A549 (cell line): ENCODE measurements at regions not wholly inside any gene's neighbourhood (a gene's known extent, or its start where the extent isn't known, plus 50 kb on each side); places are given as distances from the start of the nearest gene placed in this dataset.

Source experiments
- ATAC-seq, 2 experiments: fragments of 200-7000 bp in 1 of 2; fragments of >200 bp in 1 of 2; cut with Nextera tagmentation in 1 of 2; cut with Tn5 transposase in 1 of 2; 3 replicates each; pipeline versions ENCODE4 v1.8.0 to v1.9.1; 2018 to 2020; ENCODE audit warnings: mild to moderate bottlenecking in 1 of 2, moderate library complexity in 1 of 2
- CTCF ChIA-PET: fragments of 300-600 bp; sonication (Branson Sonifier 250); formaldehyde crosslinking; extraction: SDS; loops from one replicate; lab custom pipeline; 2021; ENCODE audit warnings: antibody characterized with exemption, inconsistent platforms; lab: Yijun Ruan, JAX
- POLR2A ChIA-PET: fragments of 350-600 bp; formaldehyde crosslinking; extraction: SDS; loops from one replicate; lab custom pipeline; 2021; ENCODE audit warnings: antibody characterized with exemption, inconsistent platforms; lab: Yijun Ruan, JAX
- DNase-seq, 2 experiments: peaks; one replicate each; pipeline versions ENCODE4 v3.0.0 to v3.0.0-alpha.2; 2011 to 2016; ENCODE audit warnings: low read depth in 1 of 2, low spot score in 1 of 2
- FAIRE-seq: peaks from 2 replicates; lab custom pipeline; 2011; peaks lifted over from hg19 to GRCh38; lab: Jason Lieb, UNC
- H3K27ac ChIP-seq, 2 experiments: fragments of >200 bp; sonication (Bioruptor Twin); formaldehyde crosslinking; 3 replicates each; pipeline ENCODE4 v1.5.1; 2016 to 2017
- H3K4me1 ChIP-seq: fragments of >200 bp; sonication (Bioruptor Twin); formaldehyde crosslinking; 3 replicates; pipeline ENCODE4 v1.6.1; 2016
- H3K4me2 ChIP-seq: fragments of >200 bp; sonication (Bioruptor Twin); formaldehyde crosslinking; 3 replicates; pipeline ENCODE4 v1.6.1; 2016
- H3K4me3 ChIP-seq: fragments of >200 bp; sonication (Bioruptor Twin); formaldehyde crosslinking; 3 replicates; pipeline ENCODE4 v1.5.1; 2016
- H3K9me3 ChIP-seq: fragments of >200 bp; sonication (Bioruptor Twin); formaldehyde crosslinking; 3 replicates; pipeline ENCODE4 v1.6.1; 2016
- BHLHE40 ChIP-seq: IDR thresholded peaks from 2 replicates; pipeline ENCODE4 v1.6.1; 2012; ENCODE audit warnings: low read depth, low read length, inconsistent platforms
- CBX2 ChIP-seq: fragments of 200-600 bp; sonication (generic); IDR thresholded peaks from 2 replicates; pipeline ENCODE4 v1.6.1; 2016; ENCODE audit warnings: low read depth, mild to moderate bottlenecking, borderline replicate concordance
- CBX8 ChIP-seq: fragments of 200-600 bp; sonication (generic); IDR thresholded peaks from 2 replicates; pipeline ENCODE4 v1.6.1; 2016
- CHD2 ChIP-seq: fragments of 150-350 bp; IDR thresholded peaks from 2 replicates; pipeline ENCODE4 v1.6.1; 2014; ENCODE audit warnings: low read length; ENCODE audit not compliant: partially characterized antibody
- EP300 ChIP-seq, 2 experiments: fragments of >200 bp; sonication (Bioruptor Twin); formaldehyde crosslinking; IDR thresholded peaks; 2 replicates in 1 of 2; 3 replicates in 1 of 2; pipeline ENCODE4 v1.6.1; 2016 to 2017
- FOSL2 ChIP-seq, 2 experiments: fragments of 450-650 bp in 1 of 2; fragments of >200 bp in 1 of 2; sonication (Bioruptor Twin) in 1 of 2; formaldehyde crosslinking; IDR thresholded peaks; 2 replicates each; pipeline versions ENCODE4 v1.5.0 to v1.6.1; 2016 to 2020; ENCODE audit warnings: mild to moderate bottlenecking in 1 of 2, moderate library complexity in 1 of 2
- KDM5A ChIP-seq: fragments of 200-600 bp; sonication (generic); IDR thresholded peaks from 2 replicates; pipeline ENCODE4 v1.6.1; 2016; ENCODE audit warnings: antibody characterized with exemption, mild to moderate bottlenecking
- MAFK ChIP-seq: fragments of 450-650 bp; IDR thresholded peaks from 2 replicates; pipeline ENCODE4 v1.6.1; 2014; ENCODE audit not compliant: partially characterized antibody
- MYC ChIP-seq: IDR thresholded peaks from 2 replicates; pipeline ENCODE4 v1.6.1; 2012; ENCODE audit warnings: mild to moderate bottlenecking, inconsistent platforms, low read length, improper control_type of control experiment, borderline replicate concordance
- NFE2L2 ChIP-seq: fragments of 150-350 bp; conservative IDR thresholded peaks from 2 replicates; pipeline ENCODE4 v1.6.1; 2014; ENCODE audit warnings: low read length
- NR3C1 ChIP-seq: fragments of >200 bp; sonication (Bioruptor Twin); formaldehyde crosslinking; IDR thresholded peaks from 3 replicates; pipeline ENCODE4 v1.6.1; 2017
- POLR2A ChIP-seq: IDR thresholded peaks from 2 replicates; pipeline ENCODE4 v1.6.1; 2012; ENCODE audit warnings: mild to moderate bottlenecking, low read length
- POLR2AphosphoS2 ChIP-seq: conservative IDR thresholded peaks from 2 replicates; pipeline ENCODE4 v1.6.1; 2012; ENCODE audit warnings: low read length, improper control_type of control experiment, inconsistent platforms
- RFX5 ChIP-seq: fragments of 450-650 bp; IDR thresholded peaks from 2 replicates; pipeline ENCODE4 v1.7.1; 2014; ENCODE audit warnings: antibody characterized with exemption, mild to moderate bottlenecking, moderate library complexity
- RNF2 ChIP-seq: fragments of 200-600 bp; sonication (generic); IDR thresholded peaks from 2 replicates; pipeline ENCODE4 v1.6.1; 2016; ENCODE audit warnings: low read depth, mild to moderate bottlenecking, antibody characterized with exemption, moderate library complexity, borderline replicate concordance
- SMC3 ChIP-seq: fragments of >200 bp; sonication (Bioruptor Twin); formaldehyde crosslinking; IDR thresholded peaks from 3 replicates; pipeline ENCODE4 v1.6.1; 2018; ENCODE audit warnings: inconsistent platforms
- TP53 ChIP-seq: fragments of 250-450 bp; sonication (Bioruptor Pico); IDR thresholded peaks from 2 replicates; pipeline ENCODE4 v1.5.0; 2021; ENCODE audit warnings: mild to moderate bottlenecking, moderate library complexity
- ZC3H11A ChIP-seq: fragments of 450-650 bp; IDR thresholded peaks from 2 replicates; pipeline ENCODE4 v1.6.1; 2014; ENCODE audit warnings: antibody characterized with exemption, mild to moderate bottlenecking
- ZFP36 ChIP-seq: fragments of 450-650 bp; IDR thresholded peaks from 2 replicates; pipeline ENCODE4 v1.6.1; 2014; ENCODE audit warnings: borderline replicate concordance; ENCODE audit not compliant: partially characterized antibody
- ZNF302 ChIP-seq: fragments of 250-450 bp; sonication (Bioruptor Pico); IDR thresholded peaks from 2 replicates; pipeline ENCODE4 v1.9.0; 2021; ENCODE audit warnings: inconsistent platforms, mild to moderate bottlenecking, moderate library complexity
- ZSCAN20 ChIP-seq: fragments of 250-450 bp; sonication (Bioruptor Pico); IDR thresholded peaks from 2 replicates; pipeline ENCODE4 v1.8.0; 2022; ENCODE audit warnings: mild to moderate bottlenecking, moderate library complexity
- WGBS: methylation state at CpG from one replicate; pipeline ENCODE4 v1.1.6; 2017; ENCODE audit errors: missing lambda C conversion rate; 5-methylcytosine and 5-hydroxymethylcytosine counted together
- TF ChIP-seq, protein P1 (sequence below): IDR thresholded peaks from 2 replicates; pipeline ENCODE4 v1.6.1; 2012; ENCODE audit warnings: low read depth, borderline replicate concordance
- TF ChIP-seq, protein P2 (sequence below): fragments of >200 bp; sonication (Bioruptor Twin); formaldehyde crosslinking; IDR thresholded peaks from 2 replicates; pipeline ENCODE4 v1.6.1; 2016

GRCh38 chr16:26335236-26335853, 643.6 kb downstream of the HS3ST4 start:
- no peak overlapping the region for H3K27ac ChIP-seq
- H3K9me3 ChIP-seq = no peaks in the 10 kb centered on the region
- TF ChIP-seq RNF2 = no peak
- no peak overlapping the region for H3K4me2 ChIP-seq
- no peaks in the 10 kb centered on the region for H3K4me1 ChIP-seq
- no peak overlapping the region for H3K4me3 ChIP-seq
- ChIA-PET CTCF (no interaction called here), POLR2A (no interaction called here)
- no peak for DNase-seq
- 1% methylated on average over 6 of the region's 6 CpGs for WGBS
- FAIRE-seq = no peak
- ATAC-seq = no peak

- ChIA-PET POLR2A (no interaction called here), CTCF (interaction anchor here (0.5 kb wide), 1 partner anchor 11 kb away, joined by 3 read pairs; no protein-coding TSS in a partner anchor)
- WGBS = 12% methylated on average over 6 of the region's 6 CpGs
Measured at GRCh38 chr16:26342621-26343020, 650.9 kb downstream of the HS3ST4 start.

DNA sequence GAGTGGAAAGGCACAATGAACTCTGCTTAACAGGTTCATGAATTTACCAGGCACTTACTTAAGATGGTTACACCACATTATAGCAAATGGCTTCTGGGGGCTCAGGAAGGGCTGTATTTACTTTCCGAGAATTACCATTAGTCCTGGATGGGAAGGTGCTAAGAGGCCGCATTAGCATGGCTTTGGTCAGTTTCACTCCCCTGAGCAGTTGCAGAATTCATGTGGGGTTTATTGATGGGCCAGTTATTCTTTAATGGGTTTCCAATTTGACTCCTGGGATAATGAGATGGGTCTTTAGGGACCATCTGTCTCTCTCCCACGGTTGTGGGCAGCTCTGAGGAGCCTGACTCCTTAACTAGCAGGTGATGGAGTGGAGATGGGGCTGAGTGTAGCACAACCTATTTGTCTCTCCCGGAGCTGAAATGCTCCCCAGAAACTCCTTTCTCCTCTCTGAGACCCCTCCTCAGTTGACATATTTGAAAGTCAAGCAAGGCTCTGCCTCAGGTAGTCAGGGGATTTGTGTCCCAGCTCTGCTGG, 652.5 kb downstream of the HS3ST4 start:
- H3K27ac ChIP-seq = no peak overlapping the region
- POLR2A ChIA-PET = no interaction called here
- ATAC-seq = no peak
- TF ChIP-seq ZNF302 (CRISPR knock-in tag) = no peak
- TF ChIP-seq, all 56 proteins: peak for 0
- Histone ChIP-seq H3K4me3 (no peak overlapping the region), H3K4me1 (no peaks in the 10 kb centered on the region), H3K4me2 (no peak overlapping the region), H3K9me3 (no peaks in the 10 kb centered on the region)
- FAIRE-seq (no peak), DNase-seq (no peak)
- CTCF ChIA-PET = interaction anchor here (0.8 kb wide), 1 partner anchor 11 kb away, joined by 3 read pairs; no protein-coding TSS in a partner anchor
- 3% methylated on average over 4 of the region's 4 CpGs for WGBS

More at GRCh38 chr16:26342621-26343020, 650.9 kb downstream of the HS3ST4 start:
- TF ChIP-seq KDM5A = no peak
- TF ChIP-seq, protein P1, sequence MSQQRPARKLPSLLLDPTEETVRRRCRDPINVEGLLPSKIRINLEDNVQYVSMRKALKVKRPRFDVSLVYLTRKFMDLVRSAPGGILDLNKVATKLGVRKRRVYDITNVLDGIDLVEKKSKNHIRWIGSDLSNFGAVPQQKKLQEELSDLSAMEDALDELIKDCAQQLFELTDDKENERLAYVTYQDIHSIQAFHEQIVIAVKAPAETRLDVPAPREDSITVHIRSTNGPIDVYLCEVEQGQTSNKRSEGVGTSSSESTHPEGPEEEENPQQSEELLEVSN = no peak
- no peak for TF ChIP-seq MAFK
- TF ChIP-seq CBX8 = no peak
- TF ChIP-seq BHLHE40 = no peak
- no peak for TF ChIP-seq POLR2AphosphoS2
- TF ChIP-seq POLR2A = no peak
- TF ChIP-seq NFE2L2 = no peak
- TF ChIP-seq RFX5 = no peak
- TF ChIP-seq ZFP36 = no peak
- TF ChIP-seq RNF2 = no peak
- no peak for TF ChIP-seq NR3C1
- TF ChIP-seq TP53 (CRISPR knock-in tag) = no peak
- no peak overlapping the region for H3K27ac ChIP-seq
- H3K4me1 ChIP-seq = no peaks in the 10 kb centered on the region
- no peak overlapping the region for H3K4me3 ChIP-seq
- H3K9me3 ChIP-seq = no peaks in the 10 kb centered on the region
- H3K4me2 ChIP-seq = no peak overlapping the region
- no peak for FAIRE-seq
- no peak for ATAC-seq
- no peak for DNase-seq

GRCh38 chr16:26344976-26345375, 653.2 kb downstream of the HS3ST4 start:
- TF ChIP-seq FOSL2 (IDR thresholded peaks at IDR 0.05) (no peak), FOSL2 (CRISPR knock-in tag; IDR thresholded peaks at IDR 0.05) (no peak), POLR2A (no peak), CHD2 (no peak), ZNF302 (CRISPR knock-in tag) (no peak), SMC3 (no peak), ZSCAN20 (CRISPR knock-in tag) (no peak), EP300 (IDR thresholded peaks at IDR 0.05) (no peak), TP53 (CRISPR knock-in tag) (no peak), ZC3H11A (no peak), KDM5A (no peak), CBX2 (no peak), RNF2 (no peak), RFX5 (no peak), MYC (no peak), ZFP36 (no peak), NR3C1 (no peak)
- TF ChIP-seq, protein P2, sequence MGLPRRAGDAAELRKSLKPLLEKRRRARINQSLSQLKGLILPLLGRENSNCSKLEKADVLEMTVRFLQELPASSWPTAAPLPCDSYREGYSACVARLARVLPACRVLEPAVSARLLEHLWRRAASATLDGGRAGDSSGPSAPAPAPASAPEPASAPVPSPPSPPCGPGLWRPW = no peak
- TF ChIP-seq, all 56 proteins: peak for 0
- no peaks in the 10 kb centered on the region for H3K9me3 ChIP-seq
- 3% methylated on average over 5 of the region's 5 CpGs for WGBS
- H3K4me2 ChIP-seq = no peak overlapping the region
- ChIA-PET POLR2A (no interaction called here), CTCF (interaction anchor here (0.8 to 1.2 kb wide), 2 partner anchors 12 to 507 kb away, joined by 3 read pairs; no protein-coding TSS in a partner anchor)
- H3K27ac ChIP-seq = no peak overlapping the region
- ATAC-seq = no peak
- H3K4me1 ChIP-seq = no peaks in the 10 kb centered on the region
- H3K4me3 ChIP-seq = no peak overlapping the region
- DNase-seq = no peak
- no peak for FAIRE-seq
